Fibroblast of lung (primary cell): ENCODE measurements at regions not wholly inside any gene's neighbourhood (a gene's known extent, or its start where the extent isn't known, plus 50 kb on each side); places are given as distances from the start of the nearest gene placed in this dataset.

Experiments
- DNase-seq, 2 donors: peaks; one replicate each; pipeline versions ENCODE4 v3.0.0 to v3.0.0-alpha.2; 2010; ENCODE audit warnings: low read depth in 2 of 2
- H2AFZ ChIP-seq: 2 replicates; pipeline ENCODE4 v1.5.1; 2012; ENCODE audit warnings: low read length, control low read depth, inconsistent platforms
- H3K27ac ChIP-seq: 2 replicates; pipeline ENCODE4 v1.5.1; 2011; ENCODE audit warnings: low read length, control low read depth; ENCODE audit not compliant: insufficient read depth
- H3K27me3 ChIP-seq: 2 replicates; pipeline ENCODE4 v1.5.1; 2011; ENCODE audit warnings: mild to moderate bottlenecking, low read length; ENCODE audit not compliant: control insufficient read depth, insufficient read depth
- H3K36me3 ChIP-seq: 2 replicates; pipeline ENCODE4 v1.5.1; 2011; ENCODE audit warnings: low read length; ENCODE audit not compliant: control insufficient read depth, insufficient read depth
- H3K4me1 ChIP-seq: 2 replicates; pipeline ENCODE4 v1.5.1; 2011; ENCODE audit warnings: low read length; ENCODE audit not compliant: control insufficient read depth, insufficient read depth; ENCODE audit errors: extremely low read depth
- H3K4me2 ChIP-seq: 2 replicates; pipeline ENCODE4 v1.5.1; 2011; ENCODE audit warnings: low read length, control low read depth; ENCODE audit not compliant: insufficient read depth; ENCODE audit errors: extremely low read depth
- H3K4me3 ChIP-seq, 4 experiments: fragments of 200-600 bp in 1 of 4; sonication (generic) in 1 of 4; replicated peaks in 1 of 4; 2 replicates each; pipeline ENCODE4 v1.5.1; 2011 to 2016; ENCODE audit warnings: low read length in 4 of 4, low read depth in 3 of 4, mild to moderate bottlenecking in 3 of 4, control low read depth in 2 of 4, inconsistent platforms in 1 of 4, mixed read lengths in 1 of 4; ENCODE audit not compliant: insufficient read depth in 1 of 4; ENCODE audit errors: control extremely low read depth in 1 of 4
- H3K79me2 ChIP-seq: 2 replicates; pipeline ENCODE4 v1.5.1; 2012; ENCODE audit warnings: mild to moderate bottlenecking, low read length, inconsistent platforms; ENCODE audit not compliant: control insufficient read depth, insufficient read depth
- H3K9ac ChIP-seq: 2 replicates; pipeline ENCODE4 v1.5.1; 2011; ENCODE audit warnings: mild to moderate bottlenecking, low read length, control low read depth; ENCODE audit not compliant: insufficient read depth
- H3K9me3 ChIP-seq: 2 replicates; pipeline ENCODE4 v1.5.1; 2012; ENCODE audit warnings: low read depth, low read length; ENCODE audit not compliant: control insufficient read depth, insufficient read depth
- H4K20me1 ChIP-seq: 2 replicates; pipeline ENCODE4 v1.5.1; 2011; ENCODE audit warnings: low read length; ENCODE audit not compliant: control insufficient read depth, insufficient read depth; ENCODE audit errors: extremely low read depth
- CTCF ChIP-seq, 2 donors: IDR thresholded peaks in 1 of 2; conservative IDR thresholded peaks in 1 of 2; 1 replicate in 1 of 2; 2 replicates in 1 of 2; pipeline ENCODE4 v1.5.1; 2011 to 2012; ENCODE audit warnings: low read length in 2 of 2, control low read depth in 1 of 2, inconsistent platforms in 1 of 2, low read depth in 1 of 2, mild to moderate bottlenecking in 1 of 2
- EZH2 ChIP-seq: IDR thresholded peaks from 2 replicates; pipeline ENCODE4 v1.5.1; 2012; ENCODE audit warnings: low read length, control low read depth, mild to moderate bottlenecking; ENCODE audit errors: missing control alignments

- no peak for TF ChIP-seq EZH2
- no peak for TF ChIP-seq CTCF (conservative IDR thresholded peaks at IDR 0.05 in 1 of 2, IDR thresholded peaks at IDR 0.05 in 1 of 2; ENCODE audit: low read depth in 1 of 2, low read length in 2 of 2)
These were observed 230.7 kb upstream of the SYT10 start for GRCh38 chr12:33670284-33670683.

GRCh38 chr12:33671676-33672075, 232.1 kb upstream of the SYT10 start:
- H3K4me3 ChIP-seq: no peak overlapping the region
- no peak overlapping the region for H3K27ac ChIP-seq
- no peaks in the 10 kb centered on the region for H4K20me1 ChIP-seq
- no peaks in the 10 kb centered on the region for H3K27me3 ChIP-seq
- H3K9me3 ChIP-seq: no peaks in the 10 kb centered on the region
- no peak for DNase-seq
- H3K79me2 ChIP-seq: no peaks in the 10 kb centered on the region
- no peak overlapping the region for H3K4me2 ChIP-seq
- H3K36me3 ChIP-seq: no peaks in the 10 kb centered on the region
- TF ChIP-seq EZH2 (no peak), CTCF (conservative IDR thresholded peaks at IDR 0.05 in 1 of 2, IDR thresholded peaks at IDR 0.05 in 1 of 2; ENCODE audit: low read depth in 1 of 2, low read length in 2 of 2) (no peak)
- no peak overlapping the region for H3K9ac ChIP-seq
- no peaks in the 10 kb centered on the region for H3K4me1 ChIP-seq
- no peak overlapping the region for H2AFZ ChIP-seq

More at GRCh38 chr12:33670284-33670683, 230.7 kb upstream of the SYT10 start:
- Histone ChIP-seq H3K4me2 (no peak overlapping the region), H3K36me3 (no peaks in the 10 kb centered on the region), H3K27me3 (no peaks in the 10 kb centered on the region), H3K9me3 (no peaks in the 10 kb centered on the region), H3K27ac (no peak overlapping the region), H4K20me1 (no peaks in the 10 kb centered on the region), H2AFZ (no peak overlapping the region), H3K9ac (no peak overlapping the region), H3K4me3 (no peak overlapping the region), H3K79me2 (no peaks in the 10 kb centered on the region), H3K4me1 (no peaks in the 10 kb centered on the region)
- no peak for DNase-seq

- Histone ChIP-seq H3K27me3 (no peaks in the 10 kb centered on the region), H2AFZ (no peak overlapping the region), H3K79me2 (no peaks in the 10 kb centered on the region), H3K27ac (no peak overlapping the region), H3K4me3 (no peak overlapping the region), H3K4me2 (no peak overlapping the region), H4K20me1 (no peaks in the 10 kb centered on the region), H3K4me1 (no peaks in the 10 kb centered on the region), H3K36me3 (no peaks in the 10 kb centered on the region), H3K9me3 (no peaks in the 10 kb centered on the region), H3K9ac (no peak overlapping the region)
- no peak for DNase-seq
- TF ChIP-seq EZH2 (no peak), CTCF (conservative IDR thresholded peaks at IDR 0.05 in 1 of 2, IDR thresholded peaks at IDR 0.05 in 1 of 2; ENCODE audit: low read depth in 1 of 2, low read length in 2 of 2) (no peak)
These were observed 233.4 kb upstream of the SYT10 start for GRCh38 chr12:33672836-33673577.
